Endothelial cell of umbilical vein (primary cell): ENCODE measurements at regions not wholly inside any gene's neighbourhood (a gene's known extent, or its start where the extent isn't known, plus 50 kb on each side); places are given as distances from the start of the nearest gene placed in this dataset.

Experiments used
- BruUV-seq: library from RNA; stranded (reverse); fragments of 400-500 nt; replicated peaks from 2 replicates; lab custom pipeline; 2021; lab: Mats Ljungman, UMichigan
- CTCF ChIA-PET: fragments of 300-600, 350-600 bp; sonication (Branson Sonifier 250); formaldehyde crosslinking; loops from one replicate; lab custom pipeline; 2021; ENCODE audit warnings: antibody characterized with exemption, inconsistent platforms; lab: Charles Lee
- POLR2A ChIA-PET: fragments of 300-600, 350-600 bp; sonication (Branson Sonifier 250); formaldehyde crosslinking; loops from one replicate; lab custom pipeline; 2021; ENCODE audit warnings: antibody characterized with exemption, inconsistent platforms; lab: Charles Lee
- DNase-seq: peaks from one replicate; pipeline ENCODE4 v3.0.0-alpha.2; 2011; ENCODE audit warnings: low read depth, low spot score
- FAIRE-seq: peaks from 2 replicates; lab custom pipeline; 2011; peaks lifted over from hg19 to GRCh38; lab: Jason Lieb, UNC
- H2AFZ ChIP-seq: 2 replicates; pipeline ENCODE4 v1.6.0; 2012; ENCODE audit warnings: low read depth, low read length, control low read depth, inconsistent platforms
- H3K27ac ChIP-seq: 2 replicates; pipeline ENCODE4 v1.5.1; 2011; ENCODE audit warnings: low read depth, mild to moderate bottlenecking, control low read depth, low read length, moderate library complexity; ENCODE audit not compliant: insufficient read depth
- H3K27me3 ChIP-seq, 2 experiments: 2 replicates each; pipeline versions ENCODE4 v1.6.0 to v1.6.1; 2011; ENCODE audit warnings: low read length in 2 of 2, mixed read lengths in 1 of 2; ENCODE audit not compliant: control insufficient read depth in 2 of 2, insufficient read depth in 2 of 2
- H3K36me3 ChIP-seq, 2 experiments: 2 replicates in 1 of 2; 3 replicates in 1 of 2; pipeline ENCODE4 v1.5.1; 2011; ENCODE audit warnings: low read length in 2 of 2, mild to moderate bottlenecking in 1 of 2, moderate library complexity in 1 of 2; ENCODE audit not compliant: control insufficient read depth in 2 of 2, insufficient read depth in 2 of 2; ENCODE audit errors: extremely low read depth in 1 of 2
- H3K4me1 ChIP-seq: 3 replicates; pipeline ENCODE4 v1.5.1; 2011; ENCODE audit warnings: mild to moderate bottlenecking, low read length; ENCODE audit not compliant: control insufficient read depth, insufficient read depth; ENCODE audit errors: extremely low read depth
- H3K4me2 ChIP-seq: 2 replicates; pipeline ENCODE4 v1.6.1; 2011; ENCODE audit warnings: low read length, control low read depth, mixed read lengths; ENCODE audit not compliant: insufficient read depth
- H3K4me3 ChIP-seq, 3 experiments: fragments of 200-600 bp in 1 of 3; sonication (generic), shearing (Covaris generic) in 1 of 3; replicated peaks in 1 of 3; 2 replicates each; pipeline ENCODE4 v1.5.1; 2011 to 2016; ENCODE audit warnings: control low read depth in 3 of 3, low read length in 3 of 3, mild to moderate bottlenecking in 2 of 3, inconsistent platforms in 1 of 3, low read depth in 1 of 3, moderate library complexity in 1 of 3; ENCODE audit not compliant: insufficient read depth in 1 of 3
- H3K79me2 ChIP-seq: 2 replicates; pipeline ENCODE4 v1.6.0; 2012; ENCODE audit warnings: low read length, inconsistent platforms; ENCODE audit not compliant: control insufficient read depth, insufficient read depth
- H3K9ac ChIP-seq: replicated peaks from 2 replicates; pipeline ENCODE3; 2011; ENCODE audit warnings: low read length, control low read depth; ENCODE audit not compliant: insufficient read depth; ENCODE audit errors: extremely low read depth
- H3K9me1 ChIP-seq: replicated peaks from 3 replicates; pipeline ENCODE4 v1.6.0; 2011; ENCODE audit warnings: mild to moderate bottlenecking, low read length; ENCODE audit not compliant: control insufficient read depth, insufficient read depth; ENCODE audit errors: extremely low read depth
- H3K9me3 ChIP-seq: replicated peaks from 2 replicates; pipeline ENCODE4 v1.5.1; 2012; ENCODE audit warnings: low read length, inconsistent platforms; ENCODE audit not compliant: control insufficient read depth, insufficient read depth
- H4K20me1 ChIP-seq: replicated peaks from 2 replicates; pipeline ENCODE3; 2011; ENCODE audit warnings: mild to moderate bottlenecking, low read length; ENCODE audit not compliant: control insufficient read depth, insufficient read depth; ENCODE audit errors: extremely low read depth
- CTCF ChIP-seq, 2 donors: IDR thresholded peaks; 1 replicate in 1 of 2; 2 replicates in 1 of 2; pipeline ENCODE4 v1.5.1; 2011; ENCODE audit warnings: low read length in 2 of 2, mild to moderate bottlenecking in 2 of 2, moderate library complexity in 2 of 2, control low read depth in 1 of 2, inconsistent platforms in 1 of 2, low read depth in 1 of 2; ENCODE audit not compliant: insufficient read depth in 1 of 2; ENCODE audit errors: extremely low read depth in 1 of 2
- EZH2 ChIP-seq: IDR thresholded peaks from 2 replicates; pipeline ENCODE4 v1.6.1; 2012; ENCODE audit warnings: borderline replicate concordance, low read depth, mild to moderate bottlenecking, moderate library complexity, low read length, inconsistent platforms; ENCODE audit not compliant: severe bottlenecking
- FOS ChIP-seq: IDR thresholded peaks from 2 replicates; pipeline ENCODE4 v1.6.1; 2011; ENCODE audit warnings: mild to moderate bottlenecking, low read length, moderate library complexity, borderline replicate concordance; ENCODE audit not compliant: insufficient read depth
- GATA2 ChIP-seq: IDR thresholded peaks from 2 replicates; pipeline ENCODE4 v1.7.0; 2011; ENCODE audit warnings: low read depth, mild to moderate bottlenecking, moderate library complexity, mixed read lengths, low read length; ENCODE audit not compliant: insufficient read length, insufficient read depth
- JUN ChIP-seq: IDR thresholded peaks from 2 replicates; pipeline ENCODE4 v1.6.1; 2011; ENCODE audit warnings: borderline replicate concordance, low read depth; ENCODE audit not compliant: insufficient read length, insufficient read depth
- MAX ChIP-seq: IDR thresholded peaks from 2 replicates; pipeline ENCODE4 v1.6.1; 2011; ENCODE audit not compliant: insufficient read depth, insufficient read length
- MYC ChIP-seq: IDR thresholded peaks from one replicate; pipeline ENCODE4 v1.6.1; 2011; ENCODE audit warnings: mild to moderate bottlenecking, low read depth, low read length
- POLR2A ChIP-seq: IDR thresholded peaks from 2 replicates; pipeline ENCODE4 v1.6.1; 2012; ENCODE audit warnings: low read depth, mild to moderate bottlenecking, control low read depth, low read length
- POLR2AphosphoS5 ChIP-seq: IDR thresholded peaks from 2 replicates; pipeline ENCODE4 v1.6.1; 2012; ENCODE audit warnings: low read depth, mild to moderate bottlenecking, control low read depth, low read length, moderate library complexity; ENCODE audit not compliant: insufficient read depth
- dilution Hi-C: fragments of 300-500 bp; cut with MboI; formaldehyde crosslinking; loops from one replicate; pipeline ENCODE4 v1.15.0; 2019; ENCODE audit warnings: low sequenced_read_pairs; ENCODE audit not compliant: extremely low pct_ligation_motif_present
- intact Hi-C: fragments of 100-400 bp; cut with micrococcal nuclease; formaldehyde crosslinking; loops from one replicate; pipeline ENCODE4 v1.10.0; 2022

GRCh38 chr13:103556681-103557080 is 490.5 kb upstream of the SLC10A2 start:
- Histone ChIP-seq H3K9me1 (no peaks in the 10 kb centered on the region), H3K9me3 (no peaks in the 10 kb centered on the region), H3K9ac (no peak overlapping the region), H3K4me1 (no peaks in the 10 kb centered on the region), H3K4me3 (no peak overlapping the region), H3K4me2 (no peak overlapping the region), H4K20me1 (no peaks in the 10 kb centered on the region), H3K27me3 (no peaks in the 10 kb centered on the region), H3K79me2 (no peaks in the 10 kb centered on the region), H3K27ac (no peak overlapping the region), H2AFZ (no peak overlapping the region), H3K36me3 (no peaks in the 10 kb centered on the region)
- no peak for TF ChIP-seq JUN
- TF ChIP-seq EZH2, result no peak
- no peak for TF ChIP-seq GATA2
- TF ChIP-seq POLR2A, result no peak
- no peak for TF ChIP-seq MYC
- TF ChIP-seq FOS, result no peak
- no peak for TF ChIP-seq CTCF (IDR thresholded peaks at IDR 0.05; ENCODE audit: extremely low read depth in 1 of 2, insufficient read depth in 1 of 2, low read depth in 1 of 2, low read length in 2 of 2)
- TF ChIP-seq POLR2AphosphoS5, result no peak
- TF ChIP-seq MAX, result no peak
- BruUV-seq, result no TSS peak
- FAIRE-seq, result no peak
- no peak for DNase-seq
- ChIA-PET CTCF (interaction anchor here (0.7 kb wide), 1 partner anchor 657 kb away, joined by 3 read pairs; no protein-coding TSS in a partner anchor), POLR2A (no interaction called here)
- dilution Hi-C loops, result no loop called here
- intact Hi-C loops, result no loop called here
